GM23338 (cell line): ENCODE measurements at regions not wholly inside any gene's neighbourhood (a gene's known extent, or its start where the extent isn't known, plus 50 kb on each side); places are given as distances from the start of the nearest gene placed in this dataset.

ENCODE experiments used
- ATAC-seq: fragments of 200-7000 bp; cut with Tn5 transposase; 3 replicates; pipeline ENCODE4 v1.9.1; 2020
- DNase-seq: peaks from one replicate; pipeline ENCODE4 v3.0.0-alpha.2; 2015; ENCODE audit warnings: low spot score
- H2AFZ ChIP-seq: fragments of 200-600 bp; sonication (generic); 2 replicates; pipeline ENCODE4 v1.8.0; 2016; ENCODE audit warnings: antibody characterized with exemption, mild to moderate bottlenecking, moderate library complexity
- H3F3A ChIP-seq: fragments of 200-600 bp; sonication (generic); replicated peaks from 2 replicates; pipeline ENCODE4 v1.8.0; 2017; ENCODE audit warnings: antibody characterized with exemption, mixed run types, low read depth
- H3K27ac ChIP-seq: fragments of 200-600 bp; sonication (generic); 2 replicates; pipeline ENCODE4 v1.6.1; 2016; ENCODE audit warnings: low read depth
- H3K27me3 ChIP-seq: fragments of 200-600 bp; sonication (generic); 2 replicates; pipeline ENCODE4 v1.8.0; 2016; ENCODE audit warnings: mild to moderate bottlenecking, mixed run types, moderate library complexity; ENCODE audit not compliant: insufficient read depth
- H3K36me3 ChIP-seq: fragments of 200-600 bp; sonication (generic); 2 replicates; pipeline ENCODE4 v1.8.0; 2016; ENCODE audit warnings: mild to moderate bottlenecking; ENCODE audit not compliant: insufficient read depth
- H3K4me1 ChIP-seq: fragments of 200-600 bp; sonication (generic); 2 replicates; pipeline ENCODE4 v1.8.0; 2016; ENCODE audit warnings: mild to moderate bottlenecking, moderate library complexity; ENCODE audit not compliant: insufficient read depth
- H3K4me2 ChIP-seq: fragments of 200-600 bp; sonication (generic); 2 replicates; pipeline ENCODE4 v1.7.1; 2017; ENCODE audit warnings: mixed run types
- H3K4me3 ChIP-seq: fragments of 200-600 bp; sonication (generic); 2 replicates; pipeline ENCODE4 v1.6.1; 2016; ENCODE audit warnings: mixed run types
- H3K79me2 ChIP-seq: fragments of 200-600 bp; sonication (generic); replicated peaks from 2 replicates; pipeline ENCODE4 v1.8.0; 2017; ENCODE audit warnings: mild to moderate bottlenecking; ENCODE audit not compliant: insufficient read depth
- H3K9me2 ChIP-seq: fragments of 200-600 bp; sonication (generic); 2 replicates; pipeline ENCODE4 v1.8.0; 2017; ENCODE audit not compliant: insufficient read depth
- H4K20me1 ChIP-seq: fragments of 200-600 bp; sonication (generic); replicated peaks from 2 replicates; pipeline ENCODE4 v1.8.0; 2017; ENCODE audit warnings: mild to moderate bottlenecking; ENCODE audit not compliant: insufficient read depth
- H3K27ac Mint-ChIP-seq: 2 replicates; pipeline ENCODE4 v1.8.0; 2020; ENCODE audit warnings: inconsistent platforms, mild to moderate bottlenecking, moderate library complexity, mixed read lengths
- H3K27me3 Mint-ChIP-seq: 3 replicates; pipeline ENCODE4 v1.8.0; 2022; ENCODE audit warnings: low read depth, mild to moderate bottlenecking, moderate library complexity, mixed read lengths, inconsistent platforms; ENCODE audit not compliant: insufficient read depth, poor library complexity
- H3K36me3 Mint-ChIP-seq: 3 replicates; pipeline ENCODE4 v1.8.0; 2021; ENCODE audit warnings: low read depth, mild to moderate bottlenecking, inconsistent platforms, moderate library complexity, mixed read lengths
- H3K4me1 Mint-ChIP-seq: 3 replicates; pipeline ENCODE4 v1.8.0; 2020; ENCODE audit warnings: mild to moderate bottlenecking, inconsistent platforms, mixed read lengths
- H3K4me3 Mint-ChIP-seq: 3 replicates; pipeline ENCODE4 v1.8.0; 2021; ENCODE audit warnings: moderate library complexity, mild to moderate bottlenecking, inconsistent platforms, mixed read lengths
- H3K9me3 Mint-ChIP-seq: 3 replicates; pipeline ENCODE4 v1.8.0; 2020; ENCODE audit warnings: moderate library complexity, mild to moderate bottlenecking, inconsistent platforms, mixed read lengths
- EZH2 ChIP-seq: fragments of 200-600 bp; sonication (generic); IDR thresholded peaks from one replicate; pipeline ENCODE4 v1.8.0; 2017; ENCODE audit warnings: antibody characterized with exemption, mild to moderate bottlenecking, low read depth; ENCODE audit not compliant: unreplicated experiment
- EZH2phosphoT487 ChIP-seq: fragments of 200-600 bp; sonication (generic); IDR thresholded peaks from one replicate; pipeline ENCODE4 v1.8.1; 2018; ENCODE audit warnings: antibody characterized with exemption; ENCODE audit not compliant: unreplicated experiment
- JUNB ChIP-seq: IDR thresholded peaks from one replicate; pipeline ENCODE4 v1.6.1; 2016; ENCODE audit warnings: antibody characterized with exemption; ENCODE audit not compliant: unreplicated experiment
- NANOG ChIP-seq: IDR thresholded peaks from 2 replicates; pipeline ENCODE4 v1.6.1; 2016; ENCODE audit warnings: antibody characterized with exemption, borderline replicate concordance
- STAT1 ChIP-seq: IDR thresholded peaks from one replicate; pipeline ENCODE4 v1.6.1; 2016; ENCODE audit warnings: antibody characterized with exemption; ENCODE audit not compliant: unreplicated experiment
- ZNF331 ChIP-seq: fragments of 250-450 bp; sonication (Bioruptor Pico); IDR thresholded peaks from 2 replicates; pipeline ENCODE4 v1.5.0; 2020; ENCODE audit warnings: low read depth, mild to moderate bottlenecking, moderate library complexity
- TF ChIP-seq, protein P1 (sequence below): IDR thresholded peaks from 2 replicates; pipeline ENCODE4 v1.6.1; 2016; ENCODE audit warnings: antibody characterized with exemption

GRCh38 chr2:58634653-58635370, 393.7 kb upstream of the FANCL start:
- Histone ChIP-seq H4K20me1 (no peaks in the 10 kb centered on the region), H3F3A (no peaks in the 10 kb centered on the region), H3K9me2 (no peaks in the 10 kb centered on the region), H3K36me3 (no peaks in the 10 kb centered on the region), H3K27ac (no peak overlapping the region), H2AFZ (no peak overlapping the region), H3K4me2 (no peak overlapping the region), H3K4me1 (peaks cover 35% of the 10 kb centered on the region), H3K79me2 (no peaks in the 10 kb centered on the region), H3K4me3 (no peak overlapping the region), H3K27me3 (no peaks in the 10 kb centered on the region)
- H3K27ac Mint-ChIP-seq = peak overlapping the region; percentile 78
- TF ChIP-seq ZNF331 = no peak
- TF ChIP-seq NANOG = no peak
- TF ChIP-seq EZH2phosphoT487 = no peak
- no peak overlapping the region for H3K4me3 Mint-ChIP-seq
- H3K27me3 Mint-ChIP-seq = no peaks in the 10 kb centered on the region
- DNase-seq = peak; percentile 38
- H3K9me3 Mint-ChIP-seq = no peaks in the 10 kb centered on the region
- ATAC-seq = peak; percentile 85
- H3K4me1 Mint-ChIP-seq = peaks cover 60% of the 10 kb centered on the region
- H3K36me3 Mint-ChIP-seq = no peaks in the 10 kb centered on the region

- H3K36me3 Mint-ChIP-seq = no peaks in the 10 kb centered on the region
- Histone ChIP-seq H3K9me2 (no peaks in the 10 kb centered on the region), H3K4me1 (peaks cover 34% of the 10 kb centered on the region), H3F3A (no peaks in the 10 kb centered on the region), H3K79me2 (no peaks in the 10 kb centered on the region), H3K27ac (no peak overlapping the region), H3K27me3 (no peaks in the 10 kb centered on the region), H3K4me2 (no peak overlapping the region), H3K36me3 (no peaks in the 10 kb centered on the region), H3K4me3 (no peak overlapping the region), H4K20me1 (no peaks in the 10 kb centered on the region), H2AFZ (no peak overlapping the region)
- DNase-seq (no peak), ATAC-seq (no peak; the same call in 2 of the 3 replicates)
- no peak for TF ChIP-seq JUNB
- H3K4me3 Mint-ChIP-seq = no peak overlapping the region
- no peaks in the 10 kb centered on the region for H3K9me3 Mint-ChIP-seq
- H3K4me1 Mint-ChIP-seq = peaks cover 57% of the 10 kb centered on the region
- H3K27ac Mint-ChIP-seq = peak overlapping the region; percentile 93
- no peaks in the 10 kb centered on the region for H3K27me3 Mint-ChIP-seq
Observed at GRCh38 chr2:58633613-58634365, 392.7 kb upstream of the FANCL start.

DNA sequence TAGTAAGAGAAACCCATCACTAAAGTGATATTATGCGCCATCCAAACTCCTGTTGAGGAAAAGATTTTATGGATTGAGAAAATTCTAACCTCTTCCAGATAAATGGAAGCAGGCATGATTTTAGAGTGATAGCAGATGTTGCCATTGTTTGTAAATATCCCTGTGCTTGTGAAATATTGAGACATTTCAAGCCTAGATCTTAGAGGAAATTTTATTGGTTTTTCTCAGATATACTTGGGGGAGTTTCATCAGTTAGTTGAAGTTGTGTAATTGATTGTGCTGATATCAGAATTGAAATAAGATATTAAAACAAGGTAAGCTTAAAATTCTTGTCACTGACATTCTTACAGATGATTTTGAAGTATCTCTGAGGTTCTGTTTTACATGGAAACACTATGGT, 390.9 kb upstream of the FANCL start:
- Histone ChIP-seq H3K27ac (no peak overlapping the region), H3K27me3 (no peaks in the 10 kb centered on the region), H3F3A (no peaks in the 10 kb centered on the region), H3K79me2 (no peaks in the 10 kb centered on the region), H3K4me1 (peaks cover 31% of the 10 kb centered on the region), H3K36me3 (no peaks in the 10 kb centered on the region), H2AFZ (no peak overlapping the region), H3K4me3 (no peak overlapping the region), H3K9me2 (no peaks in the 10 kb centered on the region), H3K4me2 (no peak overlapping the region), H4K20me1 (no peaks in the 10 kb centered on the region)
- Mint-ChIP-seq H3K36me3 (no peaks in the 10 kb centered on the region), H3K27ac (no peak overlapping the region), H3K4me3 (no peak overlapping the region), H3K4me1 (peaks cover 50% of the 10 kb centered on the region), H3K9me3 (no peaks in the 10 kb centered on the region), H3K27me3 (no peaks in the 10 kb centered on the region)
- DNase-seq (no peak), ATAC-seq (no peak)
- TF ChIP-seq STAT1 = no peak
- TF ChIP-seq, protein P1, sequence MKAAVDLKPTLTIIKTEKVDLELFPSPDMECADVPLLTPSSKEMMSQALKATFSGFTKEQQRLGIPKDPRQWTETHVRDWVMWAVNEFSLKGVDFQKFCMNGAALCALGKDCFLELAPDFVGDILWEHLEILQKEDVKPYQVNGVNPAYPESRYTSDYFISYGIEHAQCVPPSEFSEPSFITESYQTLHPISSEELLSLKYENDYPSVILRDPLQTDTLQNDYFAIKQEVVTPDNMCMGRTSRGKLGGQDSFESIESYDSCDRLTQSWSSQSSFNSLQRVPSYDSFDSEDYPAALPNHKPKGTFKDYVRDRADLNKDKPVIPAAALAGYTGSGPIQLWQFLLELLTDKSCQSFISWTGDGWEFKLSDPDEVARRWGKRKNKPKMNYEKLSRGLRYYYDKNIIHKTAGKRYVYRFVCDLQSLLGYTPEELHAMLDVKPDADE = no peak
- TF ChIP-seq EZH2phosphoT487 = no peak
- no peak for TF ChIP-seq EZH2
- TF ChIP-seq ZNF331 = no peak
